HG02885 (cell line): ENCODE measurements at regions not wholly inside any gene's neighbourhood (a gene's known extent, or its start where the extent isn't known, plus 50 kb on each side); places are given as distances from the start of the nearest gene placed in this dataset.
"Not testable (repeated sequence)": the region's sequence is repeated elsewhere in the genome, so short reads cannot be mapped to it uniquely, and the experiment has no call there.

Experiments
- ATAC-seq: cut with Tn5 transposase; IDR thresholded peaks from one replicate; pipeline ENCODE4 v1.9.1; 2021; ENCODE audit warnings: mild to moderate bottlenecking; ENCODE audit not compliant: unreplicated experiment, poor library complexity

- peak; percentile 70 for ATAC-seq
Observed at GRCh38 chr13:87274209-87274819, 396.9 kb upstream of the SLITRK5 start.

GRCh38 chr13:87280139-87280538 is 391.0 kb upstream of the SLITRK5 start:
- no peak for ATAC-seq

- ATAC-seq: no peak
Observed at GRCh38 chr13:87287721-87288120, 383.4 kb upstream of the SLITRK5 start.

- ATAC-seq: no peak
Observed at GRCh38 chr13:87295636-87296035, 375.5 kb upstream of the SLITRK5 start.

GRCh38 chr13:87302034-87302433 is 369.1 kb upstream of the SLITRK5 start:
- no peak for ATAC-seq

GRCh38 chr13:87302931-87303330 is 368.2 kb upstream of the SLITRK5 start:
- ATAC-seq: no peak

GRCh38 chr13:87311165-87311564 is 360.0 kb upstream of the SLITRK5 start:
- no peak for ATAC-seq

GRCh38 chr13:87314822-87315221 is 356.3 kb upstream of the SLITRK5 start:
- no peak for ATAC-seq

GRCh38 chr13:87322386-87322785 is 348.8 kb upstream of the SLITRK5 start:
- ATAC-seq: no peak

- no peak for ATAC-seq
Observed at GRCh38 chr13:87324558-87324957, 346.6 kb upstream of the SLITRK5 start.

- ATAC-seq: no peak
Observed at GRCh38 chr13:87331178-87331577, 340.0 kb upstream of the SLITRK5 start.

GRCh38 chr13:87333599-87333998 is 337.6 kb upstream of the SLITRK5 start:
- no peak for ATAC-seq

GRCh38 chr13:87334176-87334575 is 337.0 kb upstream of the SLITRK5 start:
- ATAC-seq: no peak

GRCh38 chr13:87336346-87336889 is 334.8 kb upstream of the SLITRK5 start:
- ATAC-seq: not testable (repeated sequence)

- no peak for ATAC-seq
Observed at GRCh38 chr13:87344176-87344575, 327.0 kb upstream of the SLITRK5 start.

GRCh38 chr13:87355451-87355850 is 315.7 kb upstream of the SLITRK5 start:
- no peak for ATAC-seq

- ATAC-seq: no peak
Observed at GRCh38 chr13:87356314-87356713, 314.9 kb upstream of the SLITRK5 start.

GRCh38 chr13:87358319-87358718 is 312.9 kb upstream of the SLITRK5 start:
- no peak for ATAC-seq

- ATAC-seq: no peak
Observed at GRCh38 chr13:87361216-87361615, 310.0 kb upstream of the SLITRK5 start.

GRCh38 chr13:87368639-87369038 is 302.5 kb upstream of the SLITRK5 start:
- no peak for ATAC-seq

GRCh38 chr13:87376081-87376480 is 295.1 kb upstream of the SLITRK5 start:
- no peak for ATAC-seq

- ATAC-seq: no peak
Observed at GRCh38 chr13:87384099-87384498, 287.1 kb upstream of the SLITRK5 start.
